ENCODE measurements at regions not wholly inside any gene's neighbourhood (a gene's known extent, or its start where the extent isn't known, plus 50 kb on each side); places are given as distances from the start of the nearest gene placed in this dataset.

DNA sequence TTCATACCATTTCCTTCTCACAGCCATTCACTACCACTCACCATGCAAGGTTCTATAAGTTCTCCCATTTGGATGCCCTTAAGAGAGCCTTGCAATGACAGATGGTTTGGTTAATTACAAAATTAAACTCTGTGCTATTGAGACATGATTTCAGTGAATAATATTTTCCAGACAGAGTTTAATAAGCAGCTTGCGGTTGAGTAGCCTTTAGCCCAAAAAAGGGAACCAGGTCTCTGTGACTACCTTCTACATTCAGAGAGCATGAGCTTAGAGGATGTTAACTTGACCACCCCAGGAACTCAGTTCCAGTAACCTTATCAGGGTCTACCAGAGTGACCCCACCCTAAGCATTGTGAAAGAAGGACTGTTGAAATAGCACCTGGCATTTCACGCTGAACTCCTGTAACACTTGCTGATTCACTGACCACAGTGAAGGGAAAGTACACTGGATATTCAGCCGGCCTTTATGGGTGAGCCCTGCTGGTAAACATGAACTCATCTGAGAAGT, 1173.1 kb upstream of the ZEB2 start:
- no peak for DNase-seq (ENCODE audit: low spot score)

DNA sequence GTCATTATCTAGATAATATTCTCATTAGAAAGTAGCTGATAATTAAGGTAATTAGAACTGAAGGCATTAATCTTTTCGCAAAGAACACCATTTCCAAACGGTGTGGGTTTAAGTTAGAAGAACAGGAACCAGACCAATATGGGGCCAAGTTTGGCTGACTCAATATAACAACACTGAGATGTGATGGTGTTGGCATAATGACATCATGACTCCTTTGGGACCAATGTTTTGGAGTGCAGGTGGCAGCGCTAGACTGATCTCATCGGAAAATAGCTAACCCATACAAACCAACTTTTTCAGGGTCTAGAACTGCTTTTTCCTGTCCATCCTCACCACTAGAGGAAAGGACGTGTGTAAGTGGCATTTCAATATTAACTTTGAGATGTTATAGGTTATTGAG, 1171.7 kb upstream of the ZEB2 start:
- no peak for DNase-seq (ENCODE audit: low spot score)

DNA sequence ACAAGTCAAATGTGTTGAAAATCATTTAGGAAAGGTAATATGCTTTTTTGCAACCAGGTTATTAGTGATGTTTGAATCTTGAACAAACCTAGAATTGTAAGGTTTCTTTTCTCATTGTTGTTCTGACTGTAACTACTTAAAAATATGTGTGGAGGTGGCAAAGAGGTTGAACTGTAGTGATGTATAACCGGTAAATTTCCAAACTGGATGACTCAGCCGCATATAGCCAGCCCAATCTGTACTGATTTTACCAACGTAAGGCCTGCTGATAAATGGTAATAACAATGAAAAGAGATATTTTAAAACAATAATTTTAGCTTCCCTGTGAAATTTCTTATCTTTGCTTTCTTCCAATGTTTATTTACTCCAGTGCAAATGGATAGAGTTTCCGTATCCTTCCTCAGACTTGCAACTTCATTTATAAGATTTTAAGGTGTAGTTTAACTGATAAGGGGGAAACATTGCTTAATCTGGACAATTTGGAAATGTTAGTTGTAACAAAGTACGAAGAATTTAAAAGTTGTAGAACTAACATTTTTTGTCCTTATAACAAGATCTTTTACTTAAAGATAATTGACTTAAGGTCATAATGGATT, 1170.4 kb upstream of the ZEB2 start:
- no peak for DNase-seq (ENCODE audit: low spot score)

DNA sequence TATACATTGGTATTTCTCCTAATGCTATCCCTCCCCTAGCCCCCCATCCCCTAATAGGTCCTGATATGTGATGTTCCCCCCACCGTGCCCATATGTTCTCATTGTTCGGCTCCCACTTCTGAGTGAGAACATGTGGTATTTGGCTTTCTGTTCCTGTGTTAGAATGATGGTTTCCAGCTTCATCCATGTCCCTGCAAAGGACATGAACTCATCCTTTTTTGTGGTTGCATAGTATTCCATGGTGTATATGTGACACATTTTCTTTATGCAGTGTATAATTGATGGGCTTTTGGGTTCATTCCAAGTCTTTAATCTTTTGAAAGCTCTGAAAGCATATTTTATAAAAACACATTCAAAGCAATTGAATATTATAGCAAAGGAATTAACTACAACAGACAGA, 1169.4 kb upstream of the ZEB2 start:
- DNase-seq (ENCODE audit: low spot score): no peak

DNA sequence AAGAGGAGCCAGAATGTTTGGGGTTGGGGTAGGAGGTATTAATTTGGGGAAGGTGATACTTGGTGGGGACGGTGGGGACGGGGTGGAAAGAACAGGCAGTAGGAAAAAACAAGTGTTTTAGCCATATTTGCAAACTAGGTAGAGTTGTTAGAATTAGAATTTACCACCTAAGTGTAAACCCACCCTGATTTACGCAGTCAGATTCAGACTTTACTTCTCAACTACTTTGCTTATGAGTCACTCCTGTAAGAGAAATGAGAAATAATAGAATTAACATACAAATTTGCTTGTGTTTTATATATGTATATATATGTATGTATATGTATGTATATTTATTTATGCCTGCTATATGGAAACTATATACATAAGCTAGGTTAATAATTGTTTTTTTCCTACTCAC, 1168.2 kb upstream of the ZEB2 start:
- no peak for DNase-seq (ENCODE audit: low spot score)

DNA sequence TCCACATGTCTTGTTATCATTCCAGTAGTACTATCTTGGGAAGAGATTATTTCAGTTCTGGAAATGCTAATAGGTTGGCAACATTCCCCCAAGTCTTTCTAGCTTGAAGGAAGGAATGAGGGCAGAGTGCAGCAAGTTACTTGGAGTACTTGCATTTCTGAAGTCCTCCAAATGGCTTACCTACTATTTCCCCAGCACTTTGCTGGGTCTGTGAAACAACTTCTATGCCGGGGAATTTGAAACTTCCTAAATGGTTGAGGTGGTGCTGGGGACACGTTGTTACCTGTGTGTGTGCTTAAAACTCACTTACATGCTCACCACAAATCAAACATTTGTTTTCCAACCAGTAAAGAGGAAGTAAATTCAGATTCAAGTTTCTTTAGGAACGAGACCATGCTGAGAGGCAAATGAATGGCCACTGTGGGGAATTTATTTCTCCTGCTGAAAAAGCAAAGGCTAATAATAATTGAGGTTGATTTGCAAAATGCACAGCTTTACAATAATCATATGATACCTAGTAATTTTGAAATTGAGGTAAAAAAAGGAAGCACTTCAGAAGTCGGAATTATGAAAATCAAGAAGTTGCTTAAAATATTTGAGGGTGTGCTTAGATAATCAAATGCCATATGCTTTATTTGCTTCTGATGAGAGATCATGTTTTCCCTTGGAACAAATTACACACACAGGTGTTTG, 1167.7 kb upstream of the ZEB2 start:
- DNase-seq (ENCODE audit: low spot score): no peak

DNA sequence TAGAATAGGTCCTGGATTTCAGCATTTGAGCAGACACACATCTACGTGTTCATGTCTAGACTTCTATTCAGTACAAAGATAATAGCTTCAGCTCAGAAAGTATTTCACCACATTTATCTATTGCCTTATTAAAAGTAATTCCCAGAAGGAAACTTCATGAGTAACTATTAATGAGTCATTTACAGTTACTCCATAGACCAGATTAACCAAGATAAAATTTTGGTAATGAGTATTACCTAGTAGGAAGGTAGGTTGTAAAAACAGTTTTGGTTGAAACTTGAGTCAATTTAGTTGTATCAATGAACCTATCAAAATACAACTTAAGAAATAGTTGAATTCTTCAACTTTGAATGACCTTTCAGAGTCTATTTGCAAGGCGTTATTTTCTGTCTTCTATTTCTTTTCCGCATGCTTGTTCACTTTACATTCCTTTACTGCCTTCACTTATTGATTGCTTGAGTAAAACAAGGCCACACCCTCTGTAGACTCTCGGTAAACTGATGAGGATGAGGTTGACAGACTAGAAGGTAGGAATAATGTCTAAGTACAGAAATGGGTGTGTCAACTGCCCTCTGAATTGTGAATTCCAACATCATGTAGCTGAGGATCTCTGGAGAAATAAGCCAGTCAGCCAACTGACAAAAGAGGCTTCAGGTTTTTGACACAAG, 1165.6 kb upstream of the ZEB2 start:
- no peak for DNase-seq (ENCODE audit: low spot score)

DNA sequence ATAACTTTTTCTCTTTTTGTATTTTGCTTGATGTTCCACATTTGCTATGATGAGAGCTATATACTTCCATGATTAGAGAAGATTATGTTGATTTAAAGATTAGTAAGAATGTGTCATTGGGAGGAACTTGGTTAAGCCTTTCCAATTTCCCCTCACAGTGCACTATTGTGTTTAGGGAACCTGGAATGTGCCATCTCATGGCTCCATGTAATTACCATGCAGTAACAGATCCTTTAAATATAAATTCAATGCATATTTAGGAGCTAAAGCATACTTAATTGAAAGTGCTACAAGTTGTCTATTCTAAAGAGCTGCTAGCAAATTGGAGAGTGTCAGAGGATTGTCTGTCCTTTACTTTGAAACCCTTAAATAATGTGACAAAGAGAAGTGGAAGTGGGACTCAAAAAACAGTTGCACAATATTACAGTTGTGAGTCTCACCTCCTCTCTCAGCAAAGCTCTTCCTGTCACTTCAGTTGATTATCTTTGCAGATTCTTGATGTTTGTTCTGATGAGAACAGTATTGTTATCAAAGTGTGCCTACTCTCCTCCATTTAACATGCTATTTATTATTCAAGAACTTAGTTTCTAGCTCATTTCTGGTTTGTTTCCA, 1162.7 kb upstream of the ZEB2 start:
- DNase-seq (ENCODE audit: low spot score): no peak

DNA sequence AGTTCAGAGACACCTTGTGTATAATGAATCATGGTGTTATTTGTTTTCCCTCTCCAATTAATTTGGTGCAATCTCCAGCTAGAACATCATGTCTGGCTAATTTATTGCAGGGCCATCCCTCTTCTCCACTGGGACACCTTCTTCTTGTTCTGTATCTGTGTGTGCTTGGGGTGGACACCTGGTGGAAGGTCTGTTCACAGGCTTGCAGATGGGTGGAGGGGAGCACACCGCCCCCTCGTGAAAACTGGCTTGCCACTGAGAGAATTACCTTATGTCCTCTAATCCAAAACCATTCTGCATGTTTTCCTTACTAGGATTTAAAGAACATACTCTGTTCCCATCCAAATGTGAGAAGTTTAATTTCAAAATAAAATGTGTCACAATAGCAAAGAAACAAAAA, 1160.4 kb upstream of the ZEB2 start:
- DNase-seq (ENCODE audit: low spot score): no peak

DNA sequence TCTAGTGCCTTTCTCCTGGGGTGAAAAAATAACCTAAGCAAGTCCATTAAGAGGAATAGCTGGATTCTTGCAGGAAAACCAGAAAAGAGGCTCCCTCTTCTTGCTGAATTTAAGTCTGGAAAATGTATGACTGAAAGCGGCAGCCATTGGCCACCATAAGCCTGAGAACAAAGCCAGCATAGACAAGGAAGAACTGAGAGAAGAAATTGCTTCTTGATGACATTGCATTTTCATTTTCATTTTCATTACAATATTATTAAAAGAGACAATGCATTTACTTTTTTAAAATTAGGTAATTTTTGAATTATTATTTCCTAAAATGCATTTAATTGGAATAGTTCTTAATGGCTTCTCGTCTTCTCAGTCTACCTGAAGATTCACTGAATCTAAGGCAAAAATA, 1157.5 kb upstream of the ZEB2 start:
- no peak for DNase-seq (ENCODE audit: low spot score)

DNA sequence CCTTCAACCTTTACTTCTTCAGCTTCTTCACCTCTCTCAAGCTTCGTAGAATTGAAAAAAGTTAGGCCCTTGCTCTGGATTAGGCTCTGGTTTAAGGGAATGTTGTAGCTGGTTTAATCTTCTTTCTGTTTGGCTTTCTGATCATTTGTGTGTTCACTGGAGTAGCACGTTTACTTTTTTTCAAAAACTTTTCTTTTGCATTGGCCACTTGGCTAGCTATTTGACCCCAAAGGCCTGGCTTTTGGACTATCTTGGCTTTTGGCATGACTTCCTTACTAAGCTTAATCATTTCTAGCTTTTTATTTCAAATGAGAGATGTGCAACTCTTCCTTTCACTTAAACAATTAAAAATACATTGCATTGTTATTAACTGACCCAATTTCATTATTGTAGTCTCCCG, 1154.8 kb upstream of the ZEB2 start:
- DNase-seq (ENCODE audit: low spot score): no peak

DNA sequence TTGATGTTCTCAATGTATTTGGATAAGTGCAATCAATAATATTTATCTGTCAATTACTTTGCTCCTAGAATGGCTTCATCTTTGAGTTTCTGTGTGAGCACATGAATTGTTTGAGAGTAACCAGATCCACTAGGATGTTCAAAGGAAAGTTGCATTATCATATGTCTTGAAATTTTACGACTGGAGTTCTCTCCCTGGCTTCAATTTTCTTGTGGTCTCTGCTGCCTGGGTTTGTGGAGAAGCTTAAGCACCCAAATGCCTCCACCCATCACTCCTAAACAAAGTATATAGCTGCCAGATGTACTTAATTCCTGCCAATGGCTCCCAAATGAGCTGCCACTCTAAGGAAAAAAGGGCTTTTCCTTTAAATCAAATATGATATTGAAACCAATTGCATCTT, 1149.4 kb upstream of the ZEB2 start:
- no peak for DNase-seq (ENCODE audit: low spot score)

DNA sequence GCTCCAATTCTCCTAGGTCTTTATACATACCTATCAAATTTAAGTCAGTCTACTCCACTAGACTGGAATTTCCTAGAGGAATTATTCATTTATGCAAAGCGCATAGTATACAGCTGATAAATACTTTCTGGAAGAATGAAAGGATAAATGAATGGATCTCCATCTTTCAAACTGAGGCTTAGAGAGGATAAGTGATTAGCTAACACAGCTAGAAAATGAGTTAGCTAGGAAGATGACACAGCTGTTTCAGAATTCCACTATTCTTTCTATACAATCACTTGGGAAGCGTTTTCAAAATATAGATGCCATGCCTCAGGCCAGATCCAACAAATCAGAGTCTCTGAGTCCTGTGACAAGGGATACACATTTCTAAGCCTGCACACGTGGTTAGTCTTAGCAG, 1146.6 kb upstream of the ZEB2 start:
- DNase-seq (ENCODE audit: low spot score): no peak

DNA sequence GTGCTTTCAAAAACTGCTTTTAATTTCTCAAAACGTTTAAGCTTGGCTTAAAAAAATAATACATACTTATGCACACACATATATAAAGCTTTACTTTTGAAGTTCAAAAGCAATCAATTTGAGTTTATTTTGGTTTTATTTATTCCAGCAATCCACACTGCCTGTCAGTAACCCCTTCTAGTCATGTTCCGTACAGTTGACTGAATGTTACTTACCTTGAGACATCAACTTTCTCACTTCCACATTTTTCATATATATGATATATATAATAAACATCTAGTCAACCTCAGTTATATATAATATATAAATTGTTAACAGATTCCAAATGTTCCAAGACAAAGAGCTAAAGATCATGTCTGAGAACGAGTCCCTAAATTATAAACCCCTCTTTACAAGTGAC, 1137.3 kb upstream of the ZEB2 start:
- DNase-seq (ENCODE audit: low spot score): no peak

DNA sequence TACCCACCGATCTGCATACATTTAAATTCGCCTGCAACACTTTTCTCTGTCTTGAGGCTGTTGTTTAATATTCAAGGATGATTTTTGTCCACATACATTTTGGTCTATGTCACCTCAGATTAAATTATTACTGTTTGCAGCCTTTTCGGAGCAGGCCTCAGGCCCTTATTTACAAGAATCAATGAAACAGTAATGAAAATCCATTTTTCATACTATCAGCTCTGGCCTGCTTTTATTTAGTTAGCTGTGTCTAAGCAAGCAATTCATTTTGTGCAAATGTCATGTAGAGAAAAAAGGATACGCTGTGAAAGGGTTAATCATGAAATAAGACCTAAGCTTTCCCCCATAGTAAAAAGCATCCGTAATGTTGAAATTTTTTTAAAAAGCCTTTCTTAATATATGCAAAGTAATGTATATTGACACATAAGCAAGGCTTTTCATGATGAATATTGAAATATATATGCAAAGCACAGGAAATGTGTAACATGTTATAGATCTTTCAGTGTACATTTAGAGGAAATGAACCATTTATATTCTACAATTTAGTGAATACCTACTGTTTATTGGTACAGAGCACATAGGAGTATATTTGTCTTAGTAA, 1135.3 kb upstream of the ZEB2 start:
- no peak for DNase-seq (ENCODE audit: low spot score)

DNA sequence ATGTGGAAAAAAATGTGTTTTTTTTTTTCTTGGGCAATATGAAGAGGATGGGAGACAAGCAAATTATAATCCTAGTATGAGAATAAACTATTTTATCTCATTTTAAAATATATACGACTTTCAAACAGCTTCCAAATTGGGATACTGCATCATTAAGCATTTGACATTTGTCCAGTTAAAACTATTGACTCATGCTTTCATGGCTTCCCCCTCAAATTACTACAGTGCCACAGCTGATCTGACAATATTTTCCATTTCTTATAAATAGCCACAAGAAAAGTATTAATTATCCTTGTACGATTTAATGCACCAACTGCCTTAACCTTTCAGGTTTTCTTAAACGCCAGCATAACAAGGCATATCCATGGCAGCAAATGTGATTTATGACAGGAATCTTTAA, 1134.8 kb upstream of the ZEB2 start:
- DNase-seq (ENCODE audit: low spot score): no peak

DNA sequence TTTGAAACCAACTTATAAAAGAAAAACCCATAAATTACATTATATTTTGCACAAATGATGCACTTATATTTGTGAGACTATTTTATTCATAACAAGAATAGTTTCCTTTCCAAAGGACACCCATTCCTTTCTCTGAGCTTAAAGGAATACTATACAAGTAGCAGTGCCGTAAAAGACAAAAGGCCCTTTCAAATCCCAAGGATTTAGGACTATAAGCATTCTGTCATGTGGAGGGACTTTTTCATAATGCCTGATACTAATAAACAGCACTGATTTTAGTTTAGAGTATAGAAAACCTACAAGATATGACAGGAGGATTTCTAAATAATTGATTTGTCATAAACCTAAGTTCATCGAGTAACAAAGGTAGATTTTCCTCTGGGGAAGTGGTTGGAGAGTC, 1134.2 kb upstream of the ZEB2 start:
- no peak for DNase-seq (ENCODE audit: low spot score)

DNA sequence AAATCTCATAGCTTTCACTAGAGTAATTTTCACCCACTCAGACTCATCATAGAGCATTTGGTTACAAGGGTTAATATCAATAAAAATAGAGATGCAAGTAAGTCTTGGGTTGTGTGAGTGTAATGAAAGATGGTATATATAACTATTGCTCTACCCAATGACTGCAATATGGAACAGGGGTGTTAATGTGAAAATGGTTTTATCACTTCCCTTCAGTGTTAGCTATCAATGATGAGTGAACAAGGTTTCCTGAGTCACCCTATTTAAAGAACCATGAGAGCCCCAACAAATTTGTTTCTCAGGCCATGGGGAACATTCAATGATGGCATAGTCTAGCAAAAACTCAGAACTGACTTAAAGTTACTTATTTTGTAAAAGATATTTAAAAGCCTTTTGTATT, 1133.6 kb upstream of the ZEB2 start:
- DNase-seq (ENCODE audit: low spot score): no peak

DNA sequence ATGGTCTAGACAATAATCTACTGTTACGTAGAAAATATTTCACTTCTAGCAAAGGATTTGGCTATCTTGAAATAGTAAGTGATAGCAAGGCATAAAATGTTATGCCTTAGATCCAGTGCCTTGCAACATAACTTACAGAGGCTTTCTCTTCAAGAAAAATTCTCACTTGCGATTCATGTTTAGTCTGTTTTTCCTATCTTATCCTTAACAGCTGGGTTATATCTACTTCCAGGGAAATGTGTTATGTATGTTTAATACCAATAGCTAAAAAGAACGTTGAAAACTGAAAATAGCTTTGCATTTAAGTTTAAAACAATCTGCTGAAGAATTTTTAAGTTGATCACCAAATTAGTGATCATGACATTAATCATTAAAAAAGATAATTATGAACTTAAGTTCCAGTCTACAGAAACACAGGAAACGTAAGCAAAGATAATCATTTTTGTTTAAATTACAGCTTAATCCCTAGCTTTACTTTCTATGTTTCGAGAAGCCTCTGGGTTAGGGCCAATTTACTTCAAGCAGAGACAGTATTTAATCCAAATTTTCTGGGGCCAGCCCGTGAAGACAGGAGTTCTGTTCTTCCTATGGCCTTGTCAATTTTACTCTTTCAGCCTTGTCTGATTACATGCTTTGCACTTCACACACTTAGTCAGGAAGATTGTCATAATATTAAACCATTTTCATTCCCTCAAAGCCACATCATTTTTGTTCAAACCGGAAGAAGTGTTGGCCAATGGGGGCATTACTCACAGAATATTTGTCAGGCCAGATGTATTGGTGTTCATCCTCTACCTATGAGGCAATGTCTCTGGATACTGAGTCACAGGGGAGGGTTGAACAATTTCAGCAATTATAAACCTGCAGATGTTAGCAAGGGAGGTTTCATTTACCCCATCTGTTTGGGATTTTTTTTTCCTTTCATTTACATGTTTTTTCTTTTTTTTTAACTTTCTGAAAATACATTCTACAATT, 1132.9 kb upstream of the ZEB2 start:
- no peak for DNase-seq (ENCODE audit: low spot score)

DNA sequence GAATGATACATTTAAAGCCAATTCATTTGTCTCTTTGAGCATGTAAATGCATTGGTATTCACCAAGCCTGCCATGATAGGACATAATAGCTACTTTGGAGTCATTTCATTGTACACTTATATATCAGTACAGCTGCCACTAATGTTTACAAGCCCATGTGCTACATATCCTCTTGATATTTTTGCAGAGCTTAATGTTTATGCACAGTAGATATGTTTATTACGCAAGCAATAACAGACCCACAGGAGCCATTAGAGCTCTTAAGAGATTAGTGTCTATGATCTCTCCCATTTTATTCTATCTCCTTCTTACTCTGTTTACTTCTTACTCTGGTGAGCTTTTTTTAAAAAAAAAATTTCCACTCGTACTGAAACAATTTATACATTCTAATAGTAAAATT, 1132.1 kb upstream of the ZEB2 start:
- no peak for DNase-seq (ENCODE audit: low spot score)

DNA sequence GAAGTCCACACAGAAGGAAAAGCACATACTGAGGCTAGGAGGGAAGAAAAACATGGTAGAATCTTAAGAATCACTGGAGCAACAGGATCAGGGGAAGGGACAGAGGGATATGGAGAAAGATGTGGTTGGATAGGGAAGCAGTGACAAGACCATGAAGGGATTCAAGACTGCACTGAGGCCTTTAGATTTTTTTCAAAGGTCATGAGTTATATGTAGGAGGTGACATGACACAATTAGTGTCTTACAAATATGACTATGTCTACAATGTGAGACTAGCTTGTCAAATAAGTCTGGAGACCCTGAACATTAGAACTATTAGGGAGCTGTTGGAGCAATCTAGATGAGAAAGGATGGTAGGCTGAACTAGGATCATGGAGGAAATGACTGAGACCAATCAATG, 1130.3 kb upstream of the ZEB2 start:
- no peak for DNase-seq (ENCODE audit: low spot score)

DNA sequence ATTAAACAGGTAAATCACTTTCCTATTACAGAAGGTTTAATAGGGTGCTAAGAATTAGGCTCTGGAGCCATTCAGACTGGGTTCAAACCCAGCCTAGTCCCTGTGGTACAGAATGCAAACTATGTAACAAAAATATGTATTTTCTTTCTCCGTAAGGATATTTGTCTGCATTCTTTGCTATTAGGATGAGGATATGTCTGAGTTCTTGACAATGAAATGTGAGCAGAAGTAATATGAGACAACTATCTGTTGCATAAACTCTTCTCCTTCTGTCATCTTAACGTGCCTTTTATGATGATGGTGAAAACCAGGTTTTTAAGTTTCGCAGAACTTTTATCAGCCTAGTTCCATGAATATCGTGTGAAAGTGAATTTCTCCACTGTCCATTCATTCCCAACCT, 1129.1 kb upstream of the ZEB2 start:
- DNase-seq (ENCODE audit: low spot score): no peak
